ENCODE measurements at regions not wholly inside any gene's neighbourhood (a gene's known extent, or its start where the extent isn't known, plus 50 kb on each side); places are given as distances from the start of the nearest gene placed in this dataset.

GRCh38 chr5:51487952-51488351, 104.7 kb downstream of the ISL1 start:
- no peak overlapping the region for H3K4me3 ChIP-seq (ENCODE audit: low read depth, low read length)
- DNase-seq (ENCODE audit: low read depth, low spot score), result no peak
- POLR2A ChIA-PET, result no interaction called here
- no peak for TF ChIP-seq CTCF (IDR thresholded peaks at IDR 0.05; ENCODE audit: insufficient read depth, low read length, missing control alignments)
- CTCF ChIA-PET, result no interaction called here

- no peak for DNase-seq (ENCODE audit: low read depth, low spot score)
- no peak overlapping the region for H3K4me3 ChIP-seq (ENCODE audit: low read depth, low read length)
- no peak for TF ChIP-seq CTCF (IDR thresholded peaks at IDR 0.05; ENCODE audit: insufficient read depth, low read length, missing control alignments)
- ChIA-PET CTCF (no interaction called here), POLR2A (no interaction called here)
Measured at GRCh38 chr5:51488803-51489642, 105.8 kb downstream of the ISL1 start.

- no peak for TF ChIP-seq CTCF (IDR thresholded peaks at IDR 0.05; ENCODE audit: insufficient read depth, low read length, missing control alignments)
- DNase-seq (ENCODE audit: low read depth, low spot score), result no peak
- ChIA-PET CTCF (no interaction called here), POLR2A (no interaction called here)
- no peak overlapping the region for H3K4me3 ChIP-seq (ENCODE audit: low read depth, low read length)
Measured at GRCh38 chr5:51494821-51495220, 111.6 kb downstream of the ISL1 start.

GRCh38 chr5:51495672-51496071, 112.4 kb downstream of the ISL1 start:
- TF ChIP-seq CTCF (IDR thresholded peaks at IDR 0.05; ENCODE audit: insufficient read depth, low read length, missing control alignments), result no peak
- ChIA-PET CTCF (no interaction called here), POLR2A (no interaction called here)
- no peak for DNase-seq (ENCODE audit: low read depth, low spot score)
- no peak overlapping the region for H3K4me3 ChIP-seq (ENCODE audit: low read depth, low read length)

GRCh38 chr5:51517838-51518237, 134.6 kb downstream of the ISL1 start:
- TF ChIP-seq CTCF (IDR thresholded peaks at IDR 0.05; ENCODE audit: insufficient read depth, low read length, missing control alignments), result no peak
- H3K4me3 ChIP-seq (ENCODE audit: low read depth, low read length), result no peak overlapping the region
- DNase-seq (ENCODE audit: low read depth, low spot score), result no peak
- CTCF ChIA-PET, result no interaction called here
- POLR2A ChIA-PET, result no interaction called here

GRCh38 chr5:51518607-51519006, 135.4 kb downstream of the ISL1 start:
- H3K4me3 ChIP-seq (ENCODE audit: low read depth, low read length), result no peak overlapping the region
- ChIA-PET POLR2A (no interaction called here), CTCF (no interaction called here)
- no peak for TF ChIP-seq CTCF (IDR thresholded peaks at IDR 0.05; ENCODE audit: insufficient read depth, low read length, missing control alignments)
- DNase-seq (ENCODE audit: low read depth, low spot score), result no peak
